Right atrium auricular region (tissue), 2 donors: ENCODE measurements at regions not wholly inside any gene's neighbourhood (a gene's known extent, or its start where the extent isn't known, plus 50 kb on each side); places are given as distances from the start of the nearest gene placed in this dataset.

ENCODE experiments used
- DNase-seq: peaks from one replicate; pipeline ENCODE4 v3.0.0-alpha.2; 2019; ENCODE audit warnings: low spot score
- H3K27ac ChIP-seq, 2 donors: fragments of 200-600 bp; sonication (generic); 1 replicate in 1 of 2; 2 replicates in 1 of 2; pipeline ENCODE4 v1.5.1; 2016 to 2019
- H3K27me3 ChIP-seq, 2 donors: fragments of 200-600 bp; sonication (generic); one replicate each; pipeline versions ENCODE4 v1.5.1 to v1.6.0; 2017 to 2019
- H3K36me3 ChIP-seq: fragments of 200-600 bp; sonication (generic); one replicate; pipeline ENCODE4 v1.5.1; 2016
- H3K4me1 ChIP-seq, 2 donors: fragments of 200-600 bp; sonication (generic); one replicate each; pipeline versions ENCODE4 v1.5.1 to v1.6.0; 2017 to 2019
- H3K4me3 ChIP-seq, 2 donors: fragments of 200-600 bp; sonication (generic); 1 replicate in 1 of 2; 2 replicates in 1 of 2; pipeline ENCODE4 v1.5.1; 2017 to 2019; ENCODE audit warnings: mild to moderate bottlenecking in 1 of 2, moderate library complexity in 1 of 2
- H3K9me3 ChIP-seq, 2 donors: fragments of 200-600 bp; sonication (generic); one replicate each; pipeline ENCODE4 v1.5.1; 2019
- CTCF ChIP-seq, 2 donors: fragments of 200-600 bp; sonication (generic); IDR thresholded peaks; one replicate each; pipeline ENCODE4 v1.5.1; 2019; ENCODE audit warnings: antibody characterized with exemption in 2 of 2

GRCh38 chr4:34721835-34722234 lies 1522.5 kb downstream of the ARAP2 start:
- no peaks in the 10 kb centered on the region for H3K27me3 ChIP-seq
- H3K36me3 ChIP-seq = no peaks in the 10 kb centered on the region
- no peaks in the 10 kb centered on the region for H3K9me3 ChIP-seq
- DNase-seq = no peak
- no peaks in the 10 kb centered on the region for H3K4me1 ChIP-seq
- no peak for TF ChIP-seq CTCF (IDR thresholded peaks at IDR 0.05)
- no peak overlapping the region for H3K4me3 ChIP-seq
- H3K27ac ChIP-seq = no peak overlapping the region

GRCh38 chr4:34723605-34724004 lies 1520.7 kb downstream of the ARAP2 start:
- Histone ChIP-seq H3K9me3 (no peaks in the 10 kb centered on the region), H3K4me3 (no peak overlapping the region), H3K36me3 (no peaks in the 10 kb centered on the region), H3K4me1 (no peaks in the 10 kb centered on the region), H3K27ac (no peak overlapping the region), H3K27me3 (no peaks in the 10 kb centered on the region)
- DNase-seq = no peak
- no peak for TF ChIP-seq CTCF (IDR thresholded peaks at IDR 0.05)

GRCh38 chr4:34724491-34724890 lies 1519.8 kb downstream of the ARAP2 start:
- no peak overlapping the region for H3K4me3 ChIP-seq
- no peaks in the 10 kb centered on the region for H3K4me1 ChIP-seq
- no peaks in the 10 kb centered on the region for H3K27me3 ChIP-seq
- no peaks in the 10 kb centered on the region for H3K9me3 ChIP-seq
- no peak for TF ChIP-seq CTCF (IDR thresholded peaks at IDR 0.05)
- no peak overlapping the region for H3K27ac ChIP-seq
- no peak for DNase-seq
- no peaks in the 10 kb centered on the region for H3K36me3 ChIP-seq

GRCh38 chr4:34731070-34731469 lies 1513.2 kb downstream of the ARAP2 start:
- no peak for TF ChIP-seq CTCF (IDR thresholded peaks at IDR 0.05)
- no peak overlapping the region for H3K27ac ChIP-seq
- H3K9me3 ChIP-seq = no peaks in the 10 kb centered on the region

GRCh38 chr4:34732176-34732950 lies 1512.0 kb downstream of the ARAP2 start:
- Histone ChIP-seq H3K27me3 (no peaks in the 10 kb centered on the region), H3K9me3 (no peaks in the 10 kb centered on the region), H3K36me3 (no peaks in the 10 kb centered on the region), H3K27ac (no peak overlapping the region), H3K4me1 (peaks cover 0 to 3% of the 10 kb centered on the region in 2 donors), H3K4me3 (no peak overlapping the region)
- no peak for DNase-seq
- TF ChIP-seq CTCF (IDR thresholded peaks at IDR 0.05) = no peak

More at GRCh38 chr4:34731070-34731469, 1513.2 kb downstream of the ARAP2 start:
- Histone ChIP-seq H3K27me3 (no peaks in the 10 kb centered on the region), H3K4me1 (peaks cover 0 to 3% of the 10 kb centered on the region in 2 donors), H3K4me3 (no peak overlapping the region), H3K36me3 (no peaks in the 10 kb centered on the region)
- DNase-seq = no peak
